ENCODE measurements at regions not wholly inside any gene's neighbourhood (a gene's known extent, or its start where the extent isn't known, plus 50 kb on each side); places are given as distances from the start of the nearest gene placed in this dataset.

DNA sequence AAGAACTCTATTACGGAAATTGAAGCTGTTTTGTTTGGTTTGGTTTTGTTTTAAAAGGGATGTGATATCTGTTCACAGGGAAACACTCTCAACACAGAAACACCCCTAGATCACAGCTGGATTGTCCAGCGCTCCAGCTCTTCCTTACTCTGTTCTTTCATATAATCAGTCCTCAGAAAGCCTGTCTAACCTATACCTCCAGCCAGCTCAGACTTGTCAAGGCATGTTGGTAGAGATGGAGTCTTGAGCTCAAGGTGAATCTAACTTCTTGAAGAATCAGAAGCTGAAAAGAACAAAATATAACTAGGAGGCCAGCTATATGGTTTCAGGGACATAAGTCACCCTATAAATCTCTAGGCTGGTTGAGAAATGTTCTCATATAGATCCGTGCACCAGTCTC is 110.2 kb upstream of the EPHA3 start:
- 94% methylated on average over 3 of the region's 3 CpGs; no CpG with 5 or more reads in 1 of the 2 experiments for WGBS, 2 experiments (ENCODE audit: extremely low coverage in 1 of 2, insufficient coverage in 1 of 2, insufficient read length in 1 of 2, insufficient replicate concordance in 2 of 2, low coverage in 1 of 2, low lambda C conversion rate in 2 of 2, missing lambda C conversion rate in 1 of 2)
- Histone ChIP-seq H3K23ac (ENCODE audit: insufficient read length) (no peak overlapping the region), H3K9me3 (ENCODE audit: insufficient read depth in 2 of 2, low read depth in 1 of 2, low read length in 1 of 2) (0 out of 4 replicates have a peak, but pooled peaks cover 0 to 4% of the 10 kb centered on the region in 2 experiments), H3K79me2 (ENCODE audit: control insufficient read depth in 1 of 2, insufficient read depth in 2 of 2, low read length in 2 of 2) (no peaks in the 10 kb centered on the region), H3K23me2 (ENCODE audit: low read depth, low read length) (no peaks in the 10 kb centered on the region), H3K4me1 (replicated peaks in 1 of 4; ENCODE audit: control insufficient read depth in 3 of 4, insufficient read depth in 4 of 4, low read length in 3 of 4) (peaks cover 0 to 4% (median under 1%) of the 10 kb centered on the region in 4 experiments; a peak in 3 of 7 replicates), H3K36me3 (ENCODE audit: control insufficient read depth in 2 of 4, insufficient read depth in 4 of 4, low read length in 3 of 4) (no peaks in the 10 kb centered on the region), H3K79me1 (ENCODE audit: low read depth, low read length) (no peaks in the 10 kb centered on the region), H3K18ac (ENCODE audit: extremely low read depth, low read length) (no peak overlapping the region), H2BK15ac (ENCODE audit: low read length) (no peak overlapping the region), H3K27me3 (replicated peaks in 1 of 4; ENCODE audit: control insufficient read depth in 3 of 4, extremely low read depth in 1 of 4, insufficient read depth in 3 of 4, low read length in 3 of 4) (no peaks in the 10 kb centered on the region), H4K5ac (ENCODE audit: insufficient read length, low read depth, low read length) (no peak overlapping the region), H4K8ac (ENCODE audit: extremely low read depth, insufficient read depth, low read length) (no peak overlapping the region), H3K27ac (ENCODE audit: low read depth, low read length) (no peak overlapping the region), H2AFZ (ENCODE audit: low read length) (peak overlapping the region; percentile 3; the same call in 1 of the 2 replicates), H2BK5ac (ENCODE audit: low read depth, low read length) (no peak overlapping the region), H4K91ac (replicated peaks; ENCODE audit: insufficient read length, low read length) (no peak overlapping the region), H2BK120ac (replicated peaks; ENCODE audit: low read depth, low read length) (no peak overlapping the region), H2AK5ac (ENCODE audit: low read depth, low read length) (no peak overlapping the region), H2BK12ac (ENCODE audit: low read depth, low read length) (no peak overlapping the region), H4K20me1 (replicated peaks in 1 of 2; ENCODE audit: control insufficient read depth in 1 of 2, insufficient read depth in 2 of 2, low read length in 2 of 2) (no peaks in the 10 kb centered on the region), H3K4ac (replicated peaks; ENCODE audit: insufficient read length, low read depth, low read length) (no peak overlapping the region), H3K56ac (replicated peaks; ENCODE audit: insufficient read length, low read depth, low read length) (no peak overlapping the region), H3K4me2 (ENCODE audit: insufficient read depth in 1 of 2, low read depth in 2 of 2, low read length in 2 of 2) (no peak overlapping the region), H3K4me3 (ENCODE audit: extremely low read depth in 1 of 4, insufficient read depth in 2 of 4, low read depth in 3 of 4, low read length in 4 of 4) (no peak overlapping the region), H3K14ac (ENCODE audit: insufficient read length) (no peak overlapping the region), H3K9ac (replicated peaks in 1 of 4; ENCODE audit: extremely low read depth in 1 of 4, low read depth in 3 of 4, low read length in 3 of 4) (no peak overlapping the region), H2BK20ac (ENCODE audit: low read length) (no peak overlapping the region)
- ChIA-PET CTCF (ENCODE audit: partially characterized antibody) (interaction anchor here (0.6 kb wide), 1 partner anchor 718 kb away, joined by 5 read pairs; no protein-coding TSS in a partner anchor), POLR2A (ENCODE audit: partially characterized antibody) (no interaction called here)
- no peak for DNase-seq (ENCODE audit: low read depth in 1 of 2, low spot score in 2 of 2)
- no peak for FAIRE-seq
- TF ChIP-seq SIX5 (IDR thresholded peaks at IDR 0.05; ENCODE audit: low read depth, low read length) (no peak), CBX5 (IDR thresholded peaks at IDR 0.05; ENCODE audit: low read depth, low read length) (no peak), POLR2AphosphoS5 (IDR thresholded peaks at IDR 0.05; ENCODE audit: low read depth, low read length) (no peak), PHF8 (conservative IDR thresholded peaks at IDR 0.05; ENCODE audit: low read depth, low read length) (no peak), YY1 (IDR thresholded peaks at IDR 0.05; ENCODE audit: low read depth, low read length) (no peak), SP1 (IDR thresholded peaks at IDR 0.05; ENCODE audit: low read depth, low read length) (no peak)

All from H1 (cell line).